PC-3 (cell line): ENCODE measurements at regions not wholly inside any gene's neighbourhood (a gene's known extent, or its start where the extent isn't known, plus 50 kb on each side); places are given as distances from the start of the nearest gene placed in this dataset.

Experiments used
- ATAC-seq: fragments of 200-7000 bp; cut with Tn5 transposase; 2 replicates; pipeline ENCODE4 v1.9.1; 2020; ENCODE audit warnings: mild to moderate bottlenecking, moderate library complexity
- BruUV-seq: library from RNA; stranded (reverse); fragments of 400-500 nt; replicated peaks from 2 replicates; lab custom pipeline; 2021; lab: Mats Ljungman, UMichigan
- CTCF ChIA-PET: fragments of 300-600 bp; sonication (Branson Sonifier 250); formaldehyde crosslinking; loops from one replicate; lab custom pipeline; 2022; ENCODE audit warnings: antibody characterized with exemption; lab: Charles Lee
- POLR2A ChIA-PET: fragments of 300-600 bp; sonication (Branson Sonifier 250); formaldehyde crosslinking; loops from one replicate; lab custom pipeline; 2022; ENCODE audit warnings: antibody characterized with exemption; ENCODE audit not compliant: unreplicated experiment; lab: Charles Lee
- DNase-seq: peaks from one replicate; pipeline ENCODE4 v3.0.0-alpha.2; 2015
- H2AFZ ChIP-seq: fragments of 300-600 bp; sonication (generic); 2 replicates; pipeline ENCODE4 v1.6.0; 2016; ENCODE audit warnings: antibody characterized with exemption, low read length
- H3F3A ChIP-seq: fragments of 300-600 bp; sonication (generic); one replicate; pipeline ENCODE4 v1.6.0; 2017; ENCODE audit warnings: antibody characterized with exemption, low read length, control low read depth, mild to moderate bottlenecking; ENCODE audit not compliant: unreplicated experiment
- H3K27ac ChIP-seq: fragments of 300-600 bp; sonication (generic); 2 replicates; pipeline ENCODE4 v1.5.1; 2016; ENCODE audit warnings: mild to moderate bottlenecking, low read length
- H3K27me3 ChIP-seq: fragments of 300-600 bp; sonication (generic); 2 replicates; pipeline ENCODE4 v1.6.1; 2016; ENCODE audit warnings: low read length, mixed read lengths
- H3K36me3 ChIP-seq: fragments of 300-600 bp; sonication (generic); 2 replicates; pipeline ENCODE4 v1.6.1; 2016; ENCODE audit warnings: low read depth, mixed run types, low read length, mixed read lengths
- H3K4me1 ChIP-seq: fragments of 300-600 bp; sonication (generic); 2 replicates; pipeline ENCODE4 v1.5.1; 2016; ENCODE audit warnings: low read length; ENCODE audit not compliant: insufficient read depth
- H3K4me2 ChIP-seq: fragments of 300-600 bp; sonication (generic); 2 replicates; pipeline ENCODE4 v1.6.0; 2016; ENCODE audit warnings: low read length
- H3K4me3 ChIP-seq: fragments of 300-600 bp; sonication (generic); 2 replicates; pipeline ENCODE4 v1.5.1; 2016; ENCODE audit warnings: mild to moderate bottlenecking, low read length, mixed read lengths
- H3K79me2 ChIP-seq: fragments of 300-600 bp; sonication (generic); 2 replicates; pipeline ENCODE4 v1.6.1; 2017; ENCODE audit warnings: low read length, mixed read lengths
- H3K9ac ChIP-seq: fragments of 300-600 bp; sonication (generic); 2 replicates; pipeline ENCODE4 v1.6.0; 2016; ENCODE audit warnings: mild to moderate bottlenecking, low read length
- H3K9me2 ChIP-seq: fragments of 300-600 bp; sonication (generic); replicated peaks from 2 replicates; pipeline ENCODE4 v1.6.1; 2016; ENCODE audit warnings: mixed run types, low read length, mixed read lengths
- H3K9me3 ChIP-seq: fragments of 300-600 bp; sonication (generic); 2 replicates; pipeline ENCODE4 v1.6.1; 2016; ENCODE audit warnings: low read length, mixed read lengths
- H4K20me1 ChIP-seq: fragments of 300-600 bp; sonication (generic); 2 replicates; pipeline ENCODE4 v1.6.1; 2016; ENCODE audit warnings: low read length, mixed read lengths
- CTCF ChIP-seq: fragments of 300-600 bp; sonication (generic); conservative IDR thresholded peaks from 2 replicates; pipeline ENCODE4 v1.5.1; 2017; ENCODE audit warnings: antibody characterized with exemption, low read depth, mild to moderate bottlenecking, low read length
- EZH2 ChIP-seq: fragments of 300-600 bp; sonication (generic); IDR thresholded peaks from one replicate; pipeline ENCODE4 v1.6.1; 2017; ENCODE audit warnings: antibody characterized with exemption, mild to moderate bottlenecking, low read length; ENCODE audit not compliant: unreplicated experiment
- EZH2phosphoT487 ChIP-seq: fragments of 300-600 bp; sonication (generic); IDR thresholded peaks from 2 replicates; pipeline ENCODE4 v1.6.1; 2018; ENCODE audit warnings: mild to moderate bottlenecking, antibody characterized with exemption, low read length, borderline replicate concordance
- intact Hi-C: fragments of 100-400 bp; cut with micrococcal nuclease; formaldehyde crosslinking; loops from 2 replicates; pipeline ENCODE4 v1.9.0; 2023

DNA sequence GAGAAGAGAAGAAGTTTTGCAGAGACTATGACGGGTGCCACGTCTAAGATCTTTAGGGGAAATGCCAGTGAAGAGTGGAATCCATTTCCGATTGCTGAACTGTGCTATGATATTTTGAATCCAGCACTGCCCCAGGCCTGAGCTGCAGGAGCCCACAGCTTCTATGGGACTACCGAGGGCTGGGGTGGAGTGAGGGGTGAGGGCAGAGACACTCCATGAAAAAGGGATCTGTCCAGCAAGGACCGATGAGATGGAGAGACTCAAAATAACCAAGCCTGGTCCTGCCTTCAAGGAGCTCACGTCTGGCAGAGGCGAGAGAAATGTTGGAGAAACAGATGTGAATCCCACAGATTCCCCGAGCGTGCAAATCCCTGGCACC lies 79.8 kb upstream of the MEF2A start:
- BruUV-seq, result no TSS peak
- no peaks in the 10 kb centered on the region for H3K9me2 ChIP-seq
- H3F3A ChIP-seq, result no peaks in the 10 kb centered on the region
- ChIA-PET POLR2A (interaction anchor here (0.7 kb wide), 1 partner anchor 596 kb away, joined by 3 read pairs; no protein-coding TSS in a partner anchor), CTCF (no interaction called here)
- H3K4me3 ChIP-seq, result no peak overlapping the region
- H3K27me3 ChIP-seq, result no peaks in the 10 kb centered on the region
- peak overlapping the region; percentile 76 for H2AFZ ChIP-seq
- H3K27ac ChIP-seq, result peak overlapping the region; percentile 20; the same call in 1 of the 2 replicates
- H3K4me1 ChIP-seq, result peaks cover 14% of the 10 kb centered on the region
- H3K9ac ChIP-seq, result no peak overlapping the region; the same call in 1 of the 2 replicates
- no peaks in the 10 kb centered on the region for H3K9me3 ChIP-seq
- H4K20me1 ChIP-seq, result no peaks in the 10 kb centered on the region
- DNase-seq (no peak), ATAC-seq (no peak; the same call in 1 of the 2 replicates)
- no peaks in the 10 kb centered on the region for H3K79me2 ChIP-seq
- no peaks in the 10 kb centered on the region for H3K36me3 ChIP-seq
- intact Hi-C loops, result no loop called here
- peak overlapping the region; percentile 79 for H3K4me2 ChIP-seq
- TF ChIP-seq EZH2, result no peak
- TF ChIP-seq CTCF, result no peak
- no peak for TF ChIP-seq EZH2phosphoT487

DNA sequence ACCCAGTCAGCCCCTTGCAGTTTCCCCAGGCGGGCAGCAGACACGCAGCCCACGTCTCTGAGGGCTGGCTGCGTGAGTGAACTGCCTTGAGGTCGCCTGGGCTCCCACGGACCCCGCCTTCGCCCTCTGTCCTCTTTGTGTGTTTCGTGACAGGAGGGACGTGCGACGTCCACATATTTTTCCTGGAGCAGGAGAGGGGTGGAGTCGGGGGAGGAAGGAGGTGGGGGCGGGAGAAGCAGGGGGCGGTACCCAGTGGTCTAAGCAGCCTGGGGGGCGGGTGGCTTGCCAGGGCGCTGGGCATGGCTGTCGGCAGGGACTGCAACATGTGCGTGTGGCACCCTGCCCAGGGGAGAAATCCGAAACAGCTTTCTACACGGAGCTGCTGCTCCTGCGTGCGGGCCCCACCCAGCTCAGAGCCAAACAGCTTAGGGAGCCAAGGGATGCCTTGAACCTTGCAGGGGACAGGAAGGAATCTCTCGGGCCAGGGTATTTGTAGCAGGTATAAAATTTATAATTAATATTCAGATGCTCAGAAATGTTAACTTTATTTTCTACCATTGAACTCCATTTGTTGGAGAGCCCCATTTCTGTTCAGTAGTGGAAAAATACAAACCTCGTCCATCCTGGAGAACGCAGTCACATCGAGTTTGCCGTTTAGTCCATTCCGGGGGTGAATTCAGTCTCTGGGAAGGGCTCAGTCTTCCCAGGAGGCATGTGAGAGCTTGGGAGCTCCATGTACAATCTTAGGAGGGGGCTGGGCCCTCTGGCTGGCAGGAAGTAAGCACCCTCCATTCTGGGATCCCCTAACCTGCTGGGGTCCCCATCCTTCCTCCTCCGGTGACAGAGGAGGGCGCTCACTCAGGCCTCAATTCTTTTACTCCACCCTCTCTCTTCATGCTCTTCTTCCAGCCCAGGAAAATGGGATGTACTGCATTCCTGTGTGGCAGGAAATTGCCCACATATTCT lies 79.1 kb upstream of the MEF2A start:
- peak overlapping the region; percentile 76 for H2AFZ ChIP-seq
- no peaks in the 10 kb centered on the region for H3K79me2 ChIP-seq
- ATAC-seq (peak; percentile 87), DNase-seq (peak; percentile 62)
- TF ChIP-seq EZH2phosphoT487, result no peak
- no peak for TF ChIP-seq EZH2
- TF ChIP-seq CTCF, result no peak
- no peaks in the 10 kb centered on the region for H3K27me3 ChIP-seq
- POLR2A ChIA-PET, result interaction anchor here (0.7 kb wide), 1 partner anchor 597 kb away, joined by 3 read pairs; no protein-coding TSS in a partner anchor
- CTCF ChIA-PET, result no interaction called here
- H3K4me2 ChIP-seq, result peak overlapping the region; percentile 79
- peak overlapping the region; percentile 40 for H3K27ac ChIP-seq
- no peaks in the 10 kb centered on the region for H3K9me3 ChIP-seq
- no peaks in the 10 kb centered on the region for H3F3A ChIP-seq
- BruUV-seq, result no TSS peak
- no peaks in the 10 kb centered on the region for H4K20me1 ChIP-seq
- intact Hi-C loops, result no loop called here
- H3K9ac ChIP-seq, result peak overlapping the region; percentile 44
- H3K4me1 ChIP-seq, result peaks cover 14% of the 10 kb centered on the region
- no peaks in the 10 kb centered on the region for H3K36me3 ChIP-seq
- peak overlapping the region; percentile 44 for H3K4me3 ChIP-seq
- no peaks in the 10 kb centered on the region for H3K9me2 ChIP-seq
